ENCODE measurements at regions not wholly inside any gene's neighbourhood (a gene's known extent, or its start where the extent isn't known, plus 50 kb on each side); places are given as distances from the start of the nearest gene placed in this dataset.
"Not testable (repeated sequence)": the region's sequence is repeated elsewhere in the genome, so short reads cannot be mapped to it uniquely, and the experiment has no call there.

DNA sequence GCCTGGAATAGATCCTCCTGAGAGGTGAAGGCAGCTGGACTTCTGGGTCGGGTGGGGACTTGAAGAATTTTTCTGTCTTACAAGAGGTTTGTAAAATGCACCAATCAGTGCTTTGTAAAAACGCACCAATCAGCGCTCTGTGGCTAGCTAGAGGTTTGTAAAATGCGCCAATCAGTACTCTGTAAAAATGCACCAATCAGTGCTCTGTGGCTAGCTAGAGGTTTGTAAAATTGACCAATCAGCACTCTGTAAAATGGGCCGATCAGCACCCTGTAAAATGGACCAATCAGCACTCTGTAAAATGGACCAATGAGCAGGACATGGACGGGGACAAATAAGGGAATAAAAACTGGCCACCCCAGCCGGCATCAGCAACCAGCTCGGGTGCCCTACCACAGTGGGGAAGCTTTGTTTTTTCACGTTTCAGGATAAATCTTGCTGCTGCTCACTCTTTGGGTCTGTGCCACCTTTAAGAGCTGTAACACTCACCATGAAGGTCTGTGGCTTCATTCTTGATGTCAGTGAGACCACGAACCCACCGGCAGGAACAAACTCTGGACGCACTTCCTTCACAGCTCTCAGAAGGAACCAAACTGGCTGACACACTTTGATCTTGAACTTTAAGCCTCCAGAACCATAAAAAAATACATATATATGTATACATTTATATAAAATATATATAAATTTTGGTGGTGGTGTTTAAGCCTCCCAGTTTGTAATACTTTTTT is 197.8 kb upstream of the SLCO3A1 start:
- not testable (repeated sequence) for H3K9me2 ChIP-seq (ENCODE audit: insufficient read depth); H3K4me1 ChIP-seq (ENCODE audit: insufficient read depth); H3K4me3 ChIP-seq; H3K27me3 Mint-ChIP-seq (ENCODE audit: insufficient read depth, low read depth, poor library complexity); H3K4me3 Mint-ChIP-seq; H3K79me2 ChIP-seq (replicated peaks; ENCODE audit: insufficient read depth); H3K36me3 ChIP-seq (ENCODE audit: insufficient read depth); H3K4me2 ChIP-seq; H3K27me3 ChIP-seq (ENCODE audit: insufficient read depth); H3K36me3 Mint-ChIP-seq (ENCODE audit: low read depth); H4K20me1 ChIP-seq (replicated peaks; ENCODE audit: insufficient read depth); ATAC-seq; H3K9me3 Mint-ChIP-seq; H3K27ac ChIP-seq (ENCODE audit: low read depth); H3F3A ChIP-seq (replicated peaks; ENCODE audit: low read depth); DNase-seq (ENCODE audit: low spot score); H2AFZ ChIP-seq; H3K27ac Mint-ChIP-seq; H3K4me1 Mint-ChIP-seq

DNA sequence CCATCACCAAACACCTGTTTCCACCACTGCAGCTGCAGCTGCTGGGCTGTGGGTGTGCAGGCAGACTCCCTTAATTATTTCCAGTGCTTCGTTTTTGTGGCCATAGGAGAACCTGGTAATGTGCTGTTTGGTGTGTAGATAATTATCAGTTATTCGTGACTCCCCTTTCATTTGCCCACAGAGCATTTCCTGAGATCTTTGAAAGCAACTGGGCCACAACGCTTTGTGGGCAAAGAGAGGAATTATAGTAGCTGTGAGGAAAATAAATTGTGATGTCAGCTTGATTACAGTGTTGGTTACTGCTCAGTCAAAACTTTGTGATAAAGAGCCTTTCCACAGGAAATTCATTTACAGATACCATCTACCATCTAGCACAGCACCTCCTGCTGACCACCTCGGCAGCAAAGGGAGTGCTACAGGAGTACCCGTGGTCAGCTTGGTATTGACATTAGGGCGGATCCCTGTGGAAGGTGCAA is 193.3 kb upstream of the SLCO3A1 start:
- Mint-ChIP-seq H3K9me3 (0 out of 3 replicates have a peak, but pooled peaks cover 6% of the 10 kb centered on the region), H3K27me3 (ENCODE audit: insufficient read depth, low read depth, poor library complexity) (no peaks in the 10 kb centered on the region), H3K36me3 (ENCODE audit: low read depth) (no peaks in the 10 kb centered on the region), H3K4me3 (no peak overlapping the region), H3K4me1 (no peaks in the 10 kb centered on the region), H3K27ac (no peak overlapping the region)
- H3K9me2 ChIP-seq (ENCODE audit: insufficient read depth): no peaks in the 10 kb centered on the region
- no peaks in the 10 kb centered on the region for H3K4me1 ChIP-seq (ENCODE audit: insufficient read depth)
- H4K20me1 ChIP-seq (replicated peaks; ENCODE audit: insufficient read depth): no peaks in the 10 kb centered on the region
- H3F3A ChIP-seq (replicated peaks; ENCODE audit: low read depth): no peaks in the 10 kb centered on the region
- no peaks in the 10 kb centered on the region for H3K36me3 ChIP-seq (ENCODE audit: insufficient read depth)
- no peak overlapping the region for H3K27ac ChIP-seq (ENCODE audit: low read depth)
- H3K27me3 ChIP-seq (ENCODE audit: insufficient read depth): no peaks in the 10 kb centered on the region
- TF ChIP-seq EZH2phosphoT487 (IDR thresholded peaks at IDR 0.05; ENCODE audit: unreplicated experiment) (no peak), JUNB (IDR thresholded peaks at IDR 0.05; ENCODE audit: unreplicated experiment) (no peak), STAT1 (IDR thresholded peaks at IDR 0.05; ENCODE audit: unreplicated experiment) (no peak), POLR2AphosphoS5 (IDR thresholded peaks at IDR 0.05; ENCODE audit: low read depth) (no peak), ZNF114 (CRISPR knock-in tag; IDR thresholded peaks at IDR 0.05) (no peak), EZH2 (IDR thresholded peaks at IDR 0.05; ENCODE audit: low read depth, unreplicated experiment) (no peak)
- TF ChIP-seq, protein P1, sequence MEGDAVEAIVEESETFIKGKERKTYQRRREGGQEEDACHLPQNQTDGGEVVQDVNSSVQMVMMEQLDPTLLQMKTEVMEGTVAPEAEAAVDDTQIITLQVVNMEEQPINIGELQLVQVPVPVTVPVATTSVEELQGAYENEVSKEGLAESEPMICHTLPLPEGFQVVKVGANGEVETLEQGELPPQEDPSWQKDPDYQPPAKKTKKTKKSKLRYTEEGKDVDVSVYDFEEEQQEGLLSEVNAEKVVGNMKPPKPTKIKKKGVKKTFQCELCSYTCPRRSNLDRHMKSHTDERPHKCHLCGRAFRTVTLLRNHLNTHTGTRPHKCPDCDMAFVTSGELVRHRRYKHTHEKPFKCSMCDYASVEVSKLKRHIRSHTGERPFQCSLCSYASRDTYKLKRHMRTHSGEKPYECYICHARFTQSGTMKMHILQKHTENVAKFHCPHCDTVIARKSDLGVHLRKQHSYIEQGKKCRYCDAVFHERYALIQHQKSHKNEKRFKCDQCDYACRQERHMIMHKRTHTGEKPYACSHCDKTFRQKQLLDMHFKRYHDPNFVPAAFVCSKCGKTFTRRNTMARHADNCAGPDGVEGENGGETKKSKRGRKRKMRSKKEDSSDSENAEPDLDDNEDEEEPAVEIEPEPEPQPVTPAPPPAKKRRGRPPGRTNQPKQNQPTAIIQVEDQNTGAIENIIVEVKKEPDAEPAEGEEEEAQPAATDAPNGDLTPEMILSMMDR (conservative IDR thresholded peaks at IDR 0.05; ENCODE audit: low read depth in 2 of 2): peak; percentile 40 to 67
- TF ChIP-seq, protein P2, sequence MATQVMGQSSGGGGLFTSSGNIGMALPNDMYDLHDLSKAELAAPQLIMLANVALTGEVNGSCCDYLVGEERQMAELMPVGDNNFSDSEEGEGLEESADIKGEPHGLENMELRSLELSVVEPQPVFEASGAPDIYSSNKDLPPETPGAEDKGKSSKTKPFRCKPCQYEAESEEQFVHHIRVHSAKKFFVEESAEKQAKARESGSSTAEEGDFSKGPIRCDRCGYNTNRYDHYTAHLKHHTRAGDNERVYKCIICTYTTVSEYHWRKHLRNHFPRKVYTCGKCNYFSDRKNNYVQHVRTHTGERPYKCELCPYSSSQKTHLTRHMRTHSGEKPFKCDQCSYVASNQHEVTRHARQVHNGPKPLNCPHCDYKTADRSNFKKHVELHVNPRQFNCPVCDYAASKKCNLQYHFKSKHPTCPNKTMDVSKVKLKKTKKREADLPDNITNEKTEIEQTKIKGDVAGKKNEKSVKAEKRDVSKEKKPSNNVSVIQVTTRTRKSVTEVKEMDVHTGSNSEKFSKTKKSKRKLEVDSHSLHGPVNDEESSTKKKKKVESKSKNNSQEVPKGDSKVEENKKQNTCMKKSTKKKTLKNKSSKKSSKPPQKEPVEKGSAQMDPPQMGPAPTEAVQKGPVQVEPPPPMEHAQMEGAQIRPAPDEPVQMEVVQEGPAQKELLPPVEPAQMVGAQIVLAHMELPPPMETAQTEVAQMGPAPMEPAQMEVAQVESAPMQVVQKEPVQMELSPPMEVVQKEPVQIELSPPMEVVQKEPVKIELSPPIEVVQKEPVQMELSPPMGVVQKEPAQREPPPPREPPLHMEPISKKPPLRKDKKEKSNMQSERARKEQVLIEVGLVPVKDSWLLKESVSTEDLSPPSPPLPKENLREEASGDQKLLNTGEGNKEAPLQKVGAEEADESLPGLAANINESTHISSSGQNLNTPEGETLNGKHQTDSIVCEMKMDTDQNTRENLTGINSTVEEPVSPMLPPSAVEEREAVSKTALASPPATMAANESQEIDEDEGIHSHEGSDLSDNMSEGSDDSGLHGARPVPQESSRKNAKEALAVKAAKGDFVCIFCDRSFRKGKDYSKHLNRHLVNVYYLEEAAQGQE (IDR thresholded peaks at IDR 0.05; ENCODE audit: unreplicated experiment): no peak
- H3K79me2 ChIP-seq (replicated peaks; ENCODE audit: insufficient read depth): no peaks in the 10 kb centered on the region
- H2AFZ ChIP-seq: no peak overlapping the region
- ATAC-seq: peak; percentile 76
- H3K4me3 ChIP-seq: no peak overlapping the region
- DNase-seq (ENCODE audit: low spot score): peak; percentile 44
- H3K4me2 ChIP-seq: no peak overlapping the region
